Panc1 (cell line): ENCODE measurements at regions not wholly inside any gene's neighbourhood (a gene's known extent, or its start where the extent isn't known, plus 50 kb on each side); places are given as distances from the start of the nearest gene placed in this dataset.

ENCODE experiments used
- POLR2AphosphoS5 ChIP-seq: IDR thresholded peaks from 2 replicates; pipeline ENCODE4 v1.6.1; 2012; ENCODE audit warnings: mild to moderate bottlenecking, low read depth, low read length, moderate library complexity
- TCF7L2 ChIP-seq: IDR thresholded peaks from 2 replicates; pipeline ENCODE4 v1.6.1; 2011; ENCODE audit warnings: mild to moderate bottlenecking, low read depth, low read length, inconsistent platforms
- TF ChIP-seq, protein P1 (sequence below): fragments of 450-650 bp; IDR thresholded peaks from 2 replicates; pipeline ENCODE4 v1.5.1; 2017; ENCODE audit warnings: mild to moderate bottlenecking
- TF ChIP-seq, protein P2 (sequence below), 2 experiments: IDR thresholded peaks; 2 replicates each; pipeline ENCODE4 v1.6.1; 2011 to 2012; ENCODE audit warnings: low read depth in 2 of 2, control low read depth in 1 of 2, low read length in 1 of 2, mild to moderate bottlenecking in 1 of 2, moderate library complexity in 1 of 2; ENCODE audit not compliant: insufficient read depth in 1 of 2

DNA sequence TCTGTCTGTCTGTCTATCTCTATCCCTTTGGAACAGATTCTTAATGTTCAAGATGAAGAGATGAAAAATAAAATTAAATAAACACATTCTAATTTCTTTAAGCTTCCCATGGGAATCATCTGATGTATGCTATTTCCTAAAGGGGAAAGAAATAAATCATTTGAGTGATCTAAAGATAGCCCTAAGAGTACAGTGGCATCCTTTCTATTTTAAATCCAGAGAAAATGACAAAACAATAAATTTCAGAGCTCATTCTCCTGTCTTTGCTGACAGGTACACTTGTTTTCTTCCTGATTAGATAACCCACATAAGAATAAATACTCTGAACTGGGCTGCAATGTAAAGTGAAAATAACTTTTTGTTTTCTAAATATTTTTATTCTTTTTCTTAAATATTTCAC, 550.4 kb downstream of the JRKL start:
- TF ChIP-seq, protein P1, sequence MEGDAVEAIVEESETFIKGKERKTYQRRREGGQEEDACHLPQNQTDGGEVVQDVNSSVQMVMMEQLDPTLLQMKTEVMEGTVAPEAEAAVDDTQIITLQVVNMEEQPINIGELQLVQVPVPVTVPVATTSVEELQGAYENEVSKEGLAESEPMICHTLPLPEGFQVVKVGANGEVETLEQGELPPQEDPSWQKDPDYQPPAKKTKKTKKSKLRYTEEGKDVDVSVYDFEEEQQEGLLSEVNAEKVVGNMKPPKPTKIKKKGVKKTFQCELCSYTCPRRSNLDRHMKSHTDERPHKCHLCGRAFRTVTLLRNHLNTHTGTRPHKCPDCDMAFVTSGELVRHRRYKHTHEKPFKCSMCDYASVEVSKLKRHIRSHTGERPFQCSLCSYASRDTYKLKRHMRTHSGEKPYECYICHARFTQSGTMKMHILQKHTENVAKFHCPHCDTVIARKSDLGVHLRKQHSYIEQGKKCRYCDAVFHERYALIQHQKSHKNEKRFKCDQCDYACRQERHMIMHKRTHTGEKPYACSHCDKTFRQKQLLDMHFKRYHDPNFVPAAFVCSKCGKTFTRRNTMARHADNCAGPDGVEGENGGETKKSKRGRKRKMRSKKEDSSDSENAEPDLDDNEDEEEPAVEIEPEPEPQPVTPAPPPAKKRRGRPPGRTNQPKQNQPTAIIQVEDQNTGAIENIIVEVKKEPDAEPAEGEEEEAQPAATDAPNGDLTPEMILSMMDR, result no peak
- TF ChIP-seq POLR2AphosphoS5 (no peak), TCF7L2 (no peak)
- TF ChIP-seq, protein P2, sequence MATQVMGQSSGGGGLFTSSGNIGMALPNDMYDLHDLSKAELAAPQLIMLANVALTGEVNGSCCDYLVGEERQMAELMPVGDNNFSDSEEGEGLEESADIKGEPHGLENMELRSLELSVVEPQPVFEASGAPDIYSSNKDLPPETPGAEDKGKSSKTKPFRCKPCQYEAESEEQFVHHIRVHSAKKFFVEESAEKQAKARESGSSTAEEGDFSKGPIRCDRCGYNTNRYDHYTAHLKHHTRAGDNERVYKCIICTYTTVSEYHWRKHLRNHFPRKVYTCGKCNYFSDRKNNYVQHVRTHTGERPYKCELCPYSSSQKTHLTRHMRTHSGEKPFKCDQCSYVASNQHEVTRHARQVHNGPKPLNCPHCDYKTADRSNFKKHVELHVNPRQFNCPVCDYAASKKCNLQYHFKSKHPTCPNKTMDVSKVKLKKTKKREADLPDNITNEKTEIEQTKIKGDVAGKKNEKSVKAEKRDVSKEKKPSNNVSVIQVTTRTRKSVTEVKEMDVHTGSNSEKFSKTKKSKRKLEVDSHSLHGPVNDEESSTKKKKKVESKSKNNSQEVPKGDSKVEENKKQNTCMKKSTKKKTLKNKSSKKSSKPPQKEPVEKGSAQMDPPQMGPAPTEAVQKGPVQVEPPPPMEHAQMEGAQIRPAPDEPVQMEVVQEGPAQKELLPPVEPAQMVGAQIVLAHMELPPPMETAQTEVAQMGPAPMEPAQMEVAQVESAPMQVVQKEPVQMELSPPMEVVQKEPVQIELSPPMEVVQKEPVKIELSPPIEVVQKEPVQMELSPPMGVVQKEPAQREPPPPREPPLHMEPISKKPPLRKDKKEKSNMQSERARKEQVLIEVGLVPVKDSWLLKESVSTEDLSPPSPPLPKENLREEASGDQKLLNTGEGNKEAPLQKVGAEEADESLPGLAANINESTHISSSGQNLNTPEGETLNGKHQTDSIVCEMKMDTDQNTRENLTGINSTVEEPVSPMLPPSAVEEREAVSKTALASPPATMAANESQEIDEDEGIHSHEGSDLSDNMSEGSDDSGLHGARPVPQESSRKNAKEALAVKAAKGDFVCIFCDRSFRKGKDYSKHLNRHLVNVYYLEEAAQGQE (IDR thresholded peaks at IDR 0.05; ENCODE audit: insufficient read depth in 1 of 2, low read depth in 2 of 2, low read length in 1 of 2), result no peak
